Fibroblast of mammary gland (primary cell): ENCODE measurements at regions not wholly inside any gene's neighbourhood (a gene's known extent, or its start where the extent isn't known, plus 50 kb on each side); places are given as distances from the start of the nearest gene placed in this dataset.
A peak's percentile ranks its signal among the peaks of the same experiment; 100 is the strongest.

Experiments
- DNase-seq: peaks from one replicate; pipeline ENCODE4 v3.0.0-alpha.2; 2010; ENCODE audit warnings: low read depth
- H3K4me3 ChIP-seq: 2 replicates; pipeline ENCODE4 v1.5.1; 2011; ENCODE audit warnings: low read depth, mild to moderate bottlenecking, low read length, moderate library complexity; ENCODE audit not compliant: control insufficient read depth
- TF ChIP-seq, protein P1 (sequence below): conservative IDR thresholded peaks from 2 replicates; pipeline ENCODE4 v1.5.1; 2011; ENCODE audit warnings: low read depth, low read length, inconsistent platforms; ENCODE audit not compliant: control insufficient read depth, insufficient read depth

DNA sequence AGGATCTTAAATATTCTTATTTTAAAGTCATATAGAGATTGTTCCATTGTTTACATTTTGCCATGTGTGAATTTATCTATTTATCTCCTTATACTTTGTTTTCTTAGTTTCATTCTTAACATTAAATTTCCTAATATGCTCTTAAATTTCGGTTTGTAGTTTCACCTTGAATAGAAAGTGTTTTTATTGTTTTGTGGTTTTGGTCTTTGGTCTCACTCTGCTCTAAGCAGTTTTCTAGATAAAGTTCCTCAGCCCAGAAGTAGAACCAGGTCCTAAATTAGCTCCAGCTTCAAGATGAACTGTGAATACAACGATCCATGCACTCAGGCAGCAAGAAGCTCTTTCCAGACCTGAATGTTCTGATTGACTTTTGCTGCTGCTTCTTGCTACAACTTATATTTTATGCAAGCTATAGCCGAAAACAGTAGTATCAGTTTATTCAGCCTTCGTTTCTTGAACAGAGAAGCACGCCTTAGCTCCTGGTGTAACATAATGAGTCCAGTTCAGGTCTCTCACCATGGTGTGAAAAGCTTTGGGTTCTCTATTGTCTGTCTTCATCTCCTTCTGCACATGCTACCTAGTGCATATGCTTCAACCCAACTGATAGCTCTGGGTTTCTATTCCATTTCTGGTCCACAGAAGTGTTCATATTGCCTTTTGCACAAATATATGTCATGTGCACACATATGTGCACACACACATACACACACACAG, 95.3 kb downstream of the SEM1 start:
- H3K4me3 ChIP-seq: no peak overlapping the region
- TF ChIP-seq, protein P1, sequence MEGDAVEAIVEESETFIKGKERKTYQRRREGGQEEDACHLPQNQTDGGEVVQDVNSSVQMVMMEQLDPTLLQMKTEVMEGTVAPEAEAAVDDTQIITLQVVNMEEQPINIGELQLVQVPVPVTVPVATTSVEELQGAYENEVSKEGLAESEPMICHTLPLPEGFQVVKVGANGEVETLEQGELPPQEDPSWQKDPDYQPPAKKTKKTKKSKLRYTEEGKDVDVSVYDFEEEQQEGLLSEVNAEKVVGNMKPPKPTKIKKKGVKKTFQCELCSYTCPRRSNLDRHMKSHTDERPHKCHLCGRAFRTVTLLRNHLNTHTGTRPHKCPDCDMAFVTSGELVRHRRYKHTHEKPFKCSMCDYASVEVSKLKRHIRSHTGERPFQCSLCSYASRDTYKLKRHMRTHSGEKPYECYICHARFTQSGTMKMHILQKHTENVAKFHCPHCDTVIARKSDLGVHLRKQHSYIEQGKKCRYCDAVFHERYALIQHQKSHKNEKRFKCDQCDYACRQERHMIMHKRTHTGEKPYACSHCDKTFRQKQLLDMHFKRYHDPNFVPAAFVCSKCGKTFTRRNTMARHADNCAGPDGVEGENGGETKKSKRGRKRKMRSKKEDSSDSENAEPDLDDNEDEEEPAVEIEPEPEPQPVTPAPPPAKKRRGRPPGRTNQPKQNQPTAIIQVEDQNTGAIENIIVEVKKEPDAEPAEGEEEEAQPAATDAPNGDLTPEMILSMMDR: no peak

DNA sequence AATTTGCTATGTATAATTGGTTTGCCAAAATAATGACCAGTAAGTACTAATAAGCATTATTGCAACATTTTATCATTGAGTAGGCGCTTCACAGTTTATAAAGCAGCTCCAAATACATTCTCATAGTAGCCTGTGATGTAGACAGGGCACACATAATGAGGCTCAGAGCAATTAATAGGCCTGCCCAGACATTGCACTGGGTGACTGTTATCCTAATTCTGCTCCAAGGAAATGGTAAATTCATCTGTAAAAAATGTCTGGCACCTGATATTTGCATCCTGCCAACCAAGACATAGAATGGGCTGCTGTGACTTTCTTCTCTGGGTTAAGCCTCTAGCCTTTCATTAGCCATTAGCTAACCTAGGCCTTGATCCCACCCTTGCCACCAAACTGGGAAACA, 97.6 kb downstream of the SEM1 start:
- TF ChIP-seq, protein P1: no peak

More for the DNA sequence above, 95.3 kb downstream of the SEM1 start:
- DNase-seq: no peak

DNA sequence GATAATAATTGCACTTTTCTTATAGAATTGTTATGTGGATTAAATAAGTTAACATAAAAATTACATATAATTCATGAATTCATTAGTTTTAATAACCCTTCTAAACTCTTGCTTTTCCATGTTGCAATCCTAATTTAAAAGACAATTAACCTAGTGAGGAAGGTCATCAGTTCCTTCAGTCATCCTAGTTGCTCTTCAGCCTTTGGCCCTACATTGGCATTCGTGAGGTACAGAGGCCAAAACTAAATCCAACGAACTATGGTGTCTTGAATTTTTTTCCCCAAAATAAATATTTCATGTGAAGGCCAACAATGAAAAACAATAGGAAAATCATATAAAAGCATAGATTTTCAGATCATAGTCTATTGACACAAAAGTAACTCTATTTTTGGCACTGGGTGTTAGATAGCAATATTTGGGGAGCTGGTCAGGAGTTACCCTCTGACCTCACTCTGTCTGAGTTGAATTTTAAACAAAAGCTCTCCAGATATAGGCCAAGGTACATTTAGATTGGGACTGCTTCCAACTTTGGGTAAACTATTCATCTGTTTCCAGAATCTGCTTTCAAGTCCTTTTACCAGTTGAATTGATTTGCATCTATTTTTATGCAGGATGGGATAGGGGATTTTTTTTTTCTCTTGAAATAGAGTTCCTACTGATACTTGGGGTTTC, 104.5 kb downstream of the SEM1 start:
- TF ChIP-seq, protein P1: no peak
- H3K4me3 ChIP-seq: no peak overlapping the region
- DNase-seq: no peak

More for the DNA sequence above, 97.6 kb downstream of the SEM1 start:
- H3K4me3 ChIP-seq: no peak overlapping the region
- DNase-seq: no peak

DNA sequence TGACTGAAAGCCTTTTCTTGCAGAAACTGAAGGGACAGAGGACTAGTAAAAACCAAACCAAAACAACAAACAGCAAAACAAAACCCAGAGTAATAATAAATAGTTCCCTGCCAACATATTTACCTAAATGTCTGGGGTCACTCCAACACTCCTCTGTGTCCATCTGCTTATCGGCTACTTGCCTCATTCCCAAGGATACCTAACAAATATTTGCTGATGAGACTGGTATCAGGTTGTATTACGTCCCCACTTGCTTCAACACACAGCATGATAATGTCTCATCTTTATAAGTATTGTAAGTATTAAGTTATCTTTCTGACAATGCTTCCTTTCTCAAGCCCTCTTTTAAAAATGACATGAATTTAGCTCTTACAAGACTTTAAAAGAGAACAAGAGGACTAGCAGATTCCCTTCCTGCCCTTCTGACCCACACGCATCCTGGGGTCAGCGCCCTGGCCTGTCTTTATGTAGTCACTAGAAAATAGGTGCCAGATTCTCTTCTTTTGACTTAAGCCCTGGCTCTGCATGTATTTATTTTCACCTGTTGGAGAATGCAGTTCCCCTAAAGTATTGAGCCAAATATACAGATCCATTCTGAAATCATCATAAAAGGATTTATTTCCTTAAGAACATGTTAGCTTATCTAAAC, 110.2 kb downstream of the SEM1 start:
- TF ChIP-seq, protein P1: no peak
- DNase-seq: no peak

DNA sequence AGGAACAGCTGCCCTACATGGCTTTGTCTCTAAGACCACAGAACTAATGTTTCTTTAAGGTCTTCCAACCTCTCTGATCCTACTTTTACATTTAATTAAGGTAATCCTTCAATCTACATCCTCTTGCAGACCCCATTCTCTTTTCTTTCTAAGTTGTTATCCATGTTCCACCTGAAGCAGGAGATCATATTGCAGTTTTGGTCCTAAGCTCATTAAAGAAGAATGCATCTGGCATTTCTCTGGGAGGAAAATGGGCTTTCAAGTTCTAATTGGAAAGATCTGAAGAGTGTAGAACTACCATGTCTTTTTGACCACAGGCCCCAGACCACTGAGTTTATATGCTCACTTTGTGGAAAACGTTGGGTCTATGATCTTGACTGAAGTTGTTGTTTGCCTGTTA, 111.2 kb downstream of the SEM1 start:
- DNase-seq: no peak

More for the DNA sequence above, 110.2 kb downstream of the SEM1 start:
- no peak overlapping the region for H3K4me3 ChIP-seq

DNA sequence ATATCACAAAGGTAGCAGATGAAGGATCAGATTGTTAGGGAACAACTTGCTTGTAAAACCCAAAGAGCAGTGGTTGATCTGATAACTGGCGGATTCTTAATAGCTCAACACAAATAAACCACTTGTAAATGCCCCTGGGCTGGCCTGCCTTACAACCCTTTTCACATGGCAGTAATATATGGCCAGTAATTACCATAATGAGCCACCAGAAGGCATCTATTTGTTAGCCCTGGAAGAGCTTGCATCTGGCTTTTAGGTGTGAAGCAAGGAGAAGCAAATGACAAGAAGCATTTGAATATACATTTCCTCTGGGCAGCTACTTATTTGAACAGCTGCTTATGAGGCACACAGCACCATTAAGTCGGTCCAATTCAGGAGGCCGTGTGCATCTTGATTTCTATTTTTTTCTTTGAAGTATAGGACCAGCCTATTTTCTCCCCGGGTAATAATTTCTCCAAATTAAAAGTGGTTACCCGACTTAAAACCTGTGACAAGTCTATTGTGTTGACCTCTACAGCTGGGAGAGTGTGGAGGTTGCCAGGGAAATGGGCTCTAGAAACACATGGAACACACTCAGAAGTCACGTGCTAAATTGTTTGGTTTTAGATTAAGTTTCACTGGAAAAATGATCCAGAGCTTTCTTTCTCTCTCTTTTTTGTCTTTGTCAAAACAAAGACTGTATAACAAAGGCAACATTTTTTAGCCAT, 113.4 kb downstream of the SEM1 start:
- H3K4me3 ChIP-seq: no peak overlapping the region
- DNase-seq: peak; percentile 6
- TF ChIP-seq, protein P1: peak; percentile 4

More for the DNA sequence above, 111.2 kb downstream of the SEM1 start:
- TF ChIP-seq, protein P1: no peak
- no peak overlapping the region for H3K4me3 ChIP-seq
